Transverse colon (tissue), 4 donors: ENCODE measurements at regions not wholly inside any gene's neighbourhood (a gene's known extent, or its start where the extent isn't known, plus 50 kb on each side); places are given as distances from the start of the nearest gene placed in this dataset.

ENCODE experiments used
- DNase-seq: peaks from one replicate; pipeline ENCODE4 v3.0.0-alpha.2; 2019
- H3K27ac ChIP-seq, 4 donors: fragments of 200-600 bp; sonication (generic); 2 replicates each; pipeline ENCODE4 v1.5.1; 2016 to 2018; ENCODE audit warnings: inconsistent platforms in 4 of 4
- H3K27me3 ChIP-seq: fragments of 200-600 bp; sonication (generic); 2 replicates; pipeline ENCODE4 v1.5.1; 2017; ENCODE audit warnings: inconsistent platforms
- H3K36me3 ChIP-seq, 4 donors: fragments of 200-600 bp; sonication (generic); 2 replicates each; pipeline ENCODE4 v1.5.1; 2017 to 2019; ENCODE audit warnings: inconsistent platforms in 4 of 4
- H3K4me1 ChIP-seq, 4 donors: fragments of 200-600 bp; sonication (generic); 2 replicates each; pipeline ENCODE4 v1.5.1; 2017 to 2020; ENCODE audit warnings: inconsistent platforms in 4 of 4
- H3K4me3 ChIP-seq, 4 donors: fragments of 200-600 bp; sonication (generic); 1 replicate in 1 of 4; 2 replicates in 3 of 4; pipeline versions ENCODE4 v1.5.1 to v1.6.1; 2017 to 2019; ENCODE audit warnings: inconsistent platforms in 4 of 4
- H3K9me3 ChIP-seq, 2 donors: fragments of 200-600 bp; sonication (generic); 2 replicates each; pipeline ENCODE4 v1.5.1; 2017 to 2019; ENCODE audit warnings: inconsistent platforms in 2 of 2
- CTCF ChIP-seq, 5 experiments: fragments of 200-600 bp in 3 of 5; fragments of 450-650 bp in 2 of 5; sonication (generic) in 3 of 5; IDR thresholded peaks; 1 replicate in 2 of 5; 2 replicates in 3 of 5; pipeline ENCODE4 v1.5.1; 2016 to 2017; ENCODE audit warnings: antibody characterized with exemption in 5 of 5, inconsistent platforms in 3 of 5, mild to moderate bottlenecking in 2 of 5, moderate library complexity in 1 of 5
- EP300 ChIP-seq: sonication (generic); formaldehyde crosslinking; IDR thresholded peaks from one replicate; pipeline ENCODE4 v1.6.1; 2017; ENCODE audit warnings: antibody characterized with exemption, low read depth
- POLR2A ChIP-seq: fragments of 450-650 bp; IDR thresholded peaks from one replicate; pipeline ENCODE4 v1.6.1; 2016; ENCODE audit warnings: antibody characterized with exemption, mild to moderate bottlenecking, moderate library complexity
- POLR2AphosphoS5 ChIP-seq, 3 donors: sonication (generic); formaldehyde crosslinking; IDR thresholded peaks; one replicate each; pipeline ENCODE4 v1.6.1; 2016; ENCODE audit warnings: antibody characterized with exemption in 3 of 3
- WGBS, 2 donors: methylation state at CpG; one replicate each; pipeline ENCODE4 v1.1.5; 2018; ENCODE audit warnings: low coverage in 1 of 2; 5-methylcytosine and 5-hydroxymethylcytosine counted together
- in situ Hi-C, 4 donors: fragments of 200-750 bp; cut with MboI; loops; one replicate each; pipeline versions ENCODE4 v1.15.0 to v1.15.1; 2017; ENCODE audit warnings: low sequenced_read_pairs in 3 of 4, low pct_ligation_motif_present in 1 of 4, low pct_unique_long_range_greater_than_20kb in 1 of 4
- intact Hi-C: fragments of 100-400 bp; cut with DNase I; formaldehyde crosslinking; loops from one replicate; pipeline ENCODE4 v1.15.1; 2023; ENCODE audit warnings: low total_unique reads

GRCh38 chr4:163681208-163681821 is 186.8 kb downstream of the TMA16 start:
- intact Hi-C loops (no loop called here), in situ Hi-C loops (no loop called here)
- DNase-seq, result no peak
- 29% methylated on average over 2 of the region's 2 CpGs for WGBS, 2 donors
- TF ChIP-seq EP300 (no peak), CTCF (IDR thresholded peaks at IDR 0.05) (peak; percentile 46 to 57 (median 49))
- Histone ChIP-seq H3K27ac (no peak overlapping the region), H3K4me1 (no peaks in the 10 kb centered on the region), H3K27me3 (no peaks in the 10 kb centered on the region), H3K9me3 (no peaks in the 10 kb centered on the region), H3K4me3 (no peak overlapping the region), H3K36me3 (no peaks in the 10 kb centered on the region)

GRCh38 chr4:163688856-163689255 is 194.4 kb downstream of the TMA16 start:
- no peaks in the 10 kb centered on the region for H3K9me3 ChIP-seq
- H3K4me3 ChIP-seq, result no peak overlapping the region
- intact Hi-C loops (no loop called here), in situ Hi-C loops (no loop called here)
- H3K27ac ChIP-seq, result no peak overlapping the region
- TF ChIP-seq POLR2A (no peak), POLR2AphosphoS5 (IDR thresholded peaks at IDR 0.05) (no peak), EP300 (no peak), CTCF (IDR thresholded peaks at IDR 0.05) (no peak)
- no peaks in the 10 kb centered on the region for H3K4me1 ChIP-seq
- no peaks in the 10 kb centered on the region for H3K36me3 ChIP-seq
- DNase-seq, result no peak
- no peaks in the 10 kb centered on the region for H3K27me3 ChIP-seq

GRCh38 chr4:163693211-163693610 is 198.7 kb downstream of the TMA16 start:
- no peaks in the 10 kb centered on the region for H3K9me3 ChIP-seq
- no peaks in the 10 kb centered on the region for H3K4me1 ChIP-seq
- no peaks in the 10 kb centered on the region for H3K27me3 ChIP-seq
- intact Hi-C loops, result no loop called here
- no peak overlapping the region for H3K27ac ChIP-seq
- DNase-seq, result no peak
- TF ChIP-seq POLR2AphosphoS5 (IDR thresholded peaks at IDR 0.05) (no peak), CTCF (IDR thresholded peaks at IDR 0.05) (no peak), EP300 (no peak), POLR2A (no peak)
- in situ Hi-C loops, result no loop called here
- H3K36me3 ChIP-seq, result no peaks in the 10 kb centered on the region
- H3K4me3 ChIP-seq, result no peak overlapping the region

- Histone ChIP-seq H3K27ac (no peak overlapping the region), H3K4me3 (no peak overlapping the region), H3K9me3 (no peaks in the 10 kb centered on the region), H3K36me3 (no peaks in the 10 kb centered on the region), H3K4me1 (no peaks in the 10 kb centered on the region), H3K27me3 (no peaks in the 10 kb centered on the region)
- intact Hi-C loops (no loop called here), in situ Hi-C loops (no loop called here)
- no peak for DNase-seq
- WGBS, 2 donors, result 71 to 73% methylated on average over 4 of the region's 4 CpGs
- TF ChIP-seq POLR2AphosphoS5 (IDR thresholded peaks at IDR 0.05) (no peak), POLR2A (no peak), EP300 (no peak), CTCF (IDR thresholded peaks at IDR 0.05) (no peak)
Observed at GRCh38 chr4:163693776-163694175, 199.3 kb downstream of the TMA16 start.
